ENCODE measurements at regions not wholly inside any gene's neighbourhood (a gene's known extent, or its start where the extent isn't known, plus 50 kb on each side); places are given as distances from the start of the nearest gene placed in this dataset.

- TF ChIP-seq CTCF (conservative IDR thresholded peaks at IDR 0.05) (no peak), ZFX (IDR thresholded peaks at IDR 0.05) (no peak)
These were observed 442.3 kb downstream of the CDH26 start for GRCh38 chr20:60400567-60400966.
